Smooth muscle cell (in vitro differentiated cells): ENCODE measurements at regions not wholly inside any gene's neighbourhood (a gene's known extent, or its start where the extent isn't known, plus 50 kb on each side); places are given as distances from the start of the nearest gene placed in this dataset.

Experiments used
- DNase-seq: peaks from one replicate; lab custom pipeline; 2025; ENCODE audit not compliant: unreplicated experiment; lab: John Stamatoyannopoulos, UW
- H2AFZ ChIP-seq: fragments of 200-600 bp; sonication (generic); 2 replicates; pipeline ENCODE4 v1.6.0; 2016; ENCODE audit warnings: antibody characterized with exemption, low read depth, mild to moderate bottlenecking
- H3F3A ChIP-seq: fragments of 200-600 bp; sonication (generic); 2 replicates; pipeline ENCODE4 v1.6.0; 2017; ENCODE audit warnings: antibody characterized with exemption, low read depth
- H3K27ac ChIP-seq: fragments of 200-600 bp; sonication (generic); 2 replicates; pipeline ENCODE4 v1.5.1; 2016; ENCODE audit warnings: low read depth, mild to moderate bottlenecking
- H3K27me3 ChIP-seq: fragments of 200-600 bp; sonication (generic); 2 replicates; pipeline ENCODE4 v1.6.1; 2016; ENCODE audit warnings: low read depth, mild to moderate bottlenecking
- H3K36me3 ChIP-seq: fragments of 200-600 bp; sonication (generic); 2 replicates; pipeline ENCODE4 v1.5.1; 2016; ENCODE audit warnings: low read depth
- H3K4me1 ChIP-seq: fragments of 200-600 bp; sonication (generic); 2 replicates; pipeline ENCODE4 v1.5.1; 2016; ENCODE audit warnings: low read depth
- H3K4me2 ChIP-seq: fragments of 200-600 bp; sonication (generic); 2 replicates; pipeline ENCODE4 v1.6.0; 2016; ENCODE audit warnings: mild to moderate bottlenecking
- H3K4me3 ChIP-seq: fragments of 200-600 bp; sonication (generic); 2 replicates; pipeline ENCODE4 v1.5.1; 2016; ENCODE audit warnings: mild to moderate bottlenecking
- H3K79me2 ChIP-seq: fragments of 200-600 bp; sonication (generic); 2 replicates; pipeline ENCODE4 v1.6.0; 2016; ENCODE audit warnings: low read depth, mild to moderate bottlenecking
- H3K9ac ChIP-seq: fragments of 200-600 bp; sonication (generic); 2 replicates; pipeline ENCODE4 v1.6.0; 2016; ENCODE audit warnings: low read depth
- H3K9me3 ChIP-seq: fragments of 200-600 bp; sonication (generic); replicated peaks from 2 replicates; pipeline ENCODE4 v1.5.1; 2016; ENCODE audit warnings: low read depth
- H4K20me1 ChIP-seq: fragments of 200-600 bp; sonication (generic); 2 replicates; pipeline ENCODE4 v1.6.0; 2016; ENCODE audit warnings: low read depth
- CTCF ChIP-seq: fragments of 200-600 bp; sonication (generic); IDR thresholded peaks from 2 replicates; pipeline ENCODE4 v1.5.1; 2017; ENCODE audit warnings: borderline replicate concordance, mild to moderate bottlenecking, antibody characterized with exemption; ENCODE audit not compliant: insufficient read depth, poor library complexity, severe bottlenecking
- WGBS: methylation state at CpG from one replicate; pipeline ENCODE4 v1.1.7; 2016; ENCODE audit warnings: low lambda C conversion rate; 5-methylcytosine and 5-hydroxymethylcytosine counted together

GRCh38 chr6:47164877-47165276 lies 122.7 kb upstream of the ADGRF1 start:
- no peaks in the 10 kb centered on the region for H3K9me3 ChIP-seq
- no peaks in the 10 kb centered on the region for H3K27me3 ChIP-seq
- no peak overlapping the region for H3K9ac ChIP-seq
- H4K20me1 ChIP-seq, result no peaks in the 10 kb centered on the region
- no peak for DNase-seq
- no peak overlapping the region for H2AFZ ChIP-seq
- H3K4me1 ChIP-seq, result peaks cover 9% of the 10 kb centered on the region
- H3K79me2 ChIP-seq, result no peaks in the 10 kb centered on the region
- TF ChIP-seq CTCF, result no peak
- H3K36me3 ChIP-seq, result no peaks in the 10 kb centered on the region
- no peak overlapping the region for H3K27ac ChIP-seq
- no peaks in the 10 kb centered on the region for H3F3A ChIP-seq
- no peak overlapping the region for H3K4me3 ChIP-seq
- no peak overlapping the region for H3K4me2 ChIP-seq

GRCh38 chr6:47163536-47163935 lies 121.4 kb upstream of the ADGRF1 start:
- Histone ChIP-seq H3K4me2 (no peak overlapping the region), H3K27me3 (no peaks in the 10 kb centered on the region), H3K79me2 (no peaks in the 10 kb centered on the region), H3K4me3 (no peak overlapping the region), H3K36me3 (no peaks in the 10 kb centered on the region), H3F3A (no peaks in the 10 kb centered on the region), H4K20me1 (no peaks in the 10 kb centered on the region), H3K9ac (no peak overlapping the region), H3K27ac (no peak overlapping the region), H3K9me3 (no peaks in the 10 kb centered on the region), H2AFZ (no peak overlapping the region), H3K4me1 (peaks cover 9% of the 10 kb centered on the region)
- no peak for DNase-seq
- no peak for TF ChIP-seq CTCF
- 91% methylated on average over 3 of the region's 3 CpGs for WGBS

GRCh38 chr6:47162793-47163192 lies 120.7 kb upstream of the ADGRF1 start:
- no peaks in the 10 kb centered on the region for H3K27me3 ChIP-seq
- no peak overlapping the region for H3K27ac ChIP-seq
- WGBS, result 85% methylated on average over 2 of the region's 2 CpGs
- H2AFZ ChIP-seq, result no peak overlapping the region
- H3K79me2 ChIP-seq, result no peaks in the 10 kb centered on the region
- H3K4me2 ChIP-seq, result no peak overlapping the region
- no peaks in the 10 kb centered on the region for H3F3A ChIP-seq
- TF ChIP-seq CTCF, result no peak
- H3K9ac ChIP-seq, result no peak overlapping the region
- DNase-seq, result no peak
- H3K4me1 ChIP-seq, result peaks cover 7% of the 10 kb centered on the region
- no peak overlapping the region for H3K4me3 ChIP-seq
- H3K9me3 ChIP-seq, result no peaks in the 10 kb centered on the region
- no peaks in the 10 kb centered on the region for H4K20me1 ChIP-seq
- H3K36me3 ChIP-seq, result no peaks in the 10 kb centered on the region

- Histone ChIP-seq H3F3A (no peaks in the 10 kb centered on the region), H3K27ac (no peak overlapping the region), H3K27me3 (no peaks in the 10 kb centered on the region), H3K4me2 (no peak overlapping the region), H2AFZ (no peak overlapping the region), H4K20me1 (no peaks in the 10 kb centered on the region), H3K9ac (no peak overlapping the region), H3K4me3 (no peak overlapping the region), H3K79me2 (no peaks in the 10 kb centered on the region), H3K9me3 (no peaks in the 10 kb centered on the region), H3K4me1 (peaks cover 2% of the 10 kb centered on the region), H3K36me3 (no peaks in the 10 kb centered on the region)
- WGBS, result 94% methylated on average over 1 of the region's 1 CpG
- DNase-seq, result no peak
- no peak for TF ChIP-seq CTCF
These were observed 120.1 kb upstream of the ADGRF1 start for GRCh38 chr6:47162231-47162630.
